Bronchial epithelial cell (primary cell): ENCODE measurements at regions not wholly inside any gene's neighbourhood (a gene's known extent, or its start where the extent isn't known, plus 50 kb on each side); places are given as distances from the start of the nearest gene placed in this dataset.

Experiments
- DNase-seq: peaks from one replicate; pipeline ENCODE4 v3.0.0-alpha.2; 2010; ENCODE audit warnings: low read depth
- FAIRE-seq: peaks from 2 replicates; lab custom pipeline; 2011; peaks lifted over from hg19 to GRCh38; lab: Jason Lieb, UNC
- H3K27me3 ChIP-seq: 2 replicates; pipeline ENCODE4 v1.5.1; 2011; ENCODE audit warnings: low read length; ENCODE audit not compliant: control insufficient read depth, insufficient read depth
- H3K36me3 ChIP-seq: 2 replicates; pipeline ENCODE4 v1.5.1; 2011; ENCODE audit warnings: low read length; ENCODE audit not compliant: control insufficient read depth, insufficient read depth
- H3K4me3 ChIP-seq: 2 replicates; pipeline ENCODE4 v1.5.1; 2011; ENCODE audit warnings: mild to moderate bottlenecking, low read depth, low read length, control low read depth
- CTCF ChIP-seq: IDR thresholded peaks from 2 replicates; pipeline ENCODE4 v1.5.1; 2011; ENCODE audit warnings: mild to moderate bottlenecking, moderate library complexity, low read length, control low read depth, inconsistent platforms; ENCODE audit not compliant: insufficient read depth, severe bottlenecking

DNA sequence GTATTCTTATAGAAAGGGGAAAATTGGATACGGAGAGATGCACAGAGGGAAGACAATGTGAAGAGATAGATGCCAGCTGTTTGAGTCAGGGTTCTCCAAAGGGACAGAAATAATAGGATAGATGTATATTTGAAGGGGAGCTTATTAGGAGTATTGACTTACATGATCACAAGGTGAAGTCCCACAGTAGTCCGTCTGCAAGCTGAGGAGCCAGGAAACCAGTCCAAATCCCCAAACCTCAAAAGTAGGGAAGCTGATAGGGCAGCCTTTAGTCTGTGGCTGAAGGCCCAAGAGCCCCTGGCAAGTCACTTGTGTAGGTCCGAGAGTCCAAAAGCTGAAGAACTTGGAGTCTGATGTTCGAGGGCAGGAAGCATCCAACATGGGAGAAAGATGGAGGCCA is 569.6 kb upstream of the LARGE1 start:
- H3K36me3 ChIP-seq: no peaks in the 10 kb centered on the region
- no peak for DNase-seq

DNA sequence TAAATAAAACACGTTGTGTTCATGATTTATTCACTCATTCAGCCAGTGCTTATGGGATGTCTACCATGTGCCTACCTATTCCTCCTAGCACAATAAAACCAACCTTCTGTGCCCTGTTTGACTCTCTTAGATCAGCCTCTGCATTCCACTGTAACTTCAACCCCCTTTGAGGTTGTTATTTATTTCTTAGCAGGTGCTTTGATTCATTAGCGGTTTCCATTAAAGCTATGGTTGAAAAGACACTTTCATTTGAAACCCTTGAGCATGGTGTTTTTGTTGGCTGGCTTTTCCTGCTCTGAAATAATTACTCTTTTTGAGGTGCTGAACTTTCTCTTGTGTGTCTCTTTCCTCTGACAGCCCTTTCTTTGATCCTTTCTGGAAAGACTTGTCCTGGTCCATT is 570.6 kb upstream of the LARGE1 start:
- H3K36me3 ChIP-seq: no peaks in the 10 kb centered on the region
- TF ChIP-seq CTCF: no peak
- no peak for FAIRE-seq
- no peak for DNase-seq
- no peaks in the 10 kb centered on the region for H3K27me3 ChIP-seq
- H3K4me3 ChIP-seq: no peak overlapping the region

More for the DNA sequence above, 569.6 kb upstream of the LARGE1 start:
- Histone ChIP-seq H3K4me3 (no peak overlapping the region), H3K27me3 (no peaks in the 10 kb centered on the region)
- FAIRE-seq: no peak
- TF ChIP-seq CTCF: no peak

- no peak for TF ChIP-seq CTCF
- Histone ChIP-seq H3K36me3 (no peaks in the 10 kb centered on the region), H3K27me3 (no peaks in the 10 kb centered on the region), H3K4me3 (no peak overlapping the region)
- no peak for DNase-seq
- FAIRE-seq: no peak
Measured at GRCh38 chr22:34493486-34493885, 572.5 kb upstream of the ISX start.

- Histone ChIP-seq H3K4me3 (no peak overlapping the region), H3K36me3 (no peaks in the 10 kb centered on the region), H3K27me3 (no peaks in the 10 kb centered on the region)
- DNase-seq (no peak), FAIRE-seq (no peak)
- TF ChIP-seq CTCF: no peak
Measured at GRCh38 chr22:34501366-34501965, 564.5 kb upstream of the ISX start.

- no peak for TF ChIP-seq CTCF
- Histone ChIP-seq H3K36me3 (no peaks in the 10 kb centered on the region), H3K4me3 (no peak overlapping the region), H3K27me3 (no peaks in the 10 kb centered on the region)
- DNase-seq: peak; percentile 71
- FAIRE-seq: no peak
Measured at GRCh38 chr22:34502821-34503220, 563.1 kb upstream of the ISX start.

DNA sequence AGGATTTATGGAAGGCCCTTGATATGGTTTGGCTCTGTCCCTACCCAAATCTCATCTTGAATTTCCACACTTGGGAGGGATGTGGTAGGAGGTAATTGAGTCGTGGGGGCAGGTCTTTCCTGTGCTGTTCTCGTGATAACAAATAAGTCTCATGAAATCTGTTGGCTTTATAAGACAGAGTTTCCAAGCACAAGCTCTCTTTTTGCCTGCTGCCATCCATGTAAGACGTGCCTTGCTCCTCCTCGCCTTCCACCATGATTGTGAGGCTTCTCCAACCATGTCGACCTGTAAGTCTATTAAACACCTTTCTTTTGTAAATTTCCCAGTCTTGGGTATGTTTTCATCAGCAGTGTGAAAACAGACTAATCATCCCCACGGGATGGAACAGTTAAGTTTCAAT is 557.2 kb upstream of the ISX start:
- no peak overlapping the region for H3K4me3 ChIP-seq
- FAIRE-seq: no peak
- no peaks in the 10 kb centered on the region for H3K27me3 ChIP-seq
- no peak for TF ChIP-seq CTCF
- no peaks in the 10 kb centered on the region for H3K36me3 ChIP-seq
- DNase-seq: no peak
